Activated CD4-positive, alpha-beta T cell treated with anti-CD3 and anti-CD28 coated beads, Interleukin-2, Interleukin-6, amounts not matched to agents 100 ng/mL and 50 ng/mL, durations not matched to agents 16 hours and 8 hours (primary cell): ENCODE measurements at regions not wholly inside any gene's neighbourhood (a gene's known extent, or its start where the extent isn't known, plus 50 kb on each side); places are given as distances from the start of the nearest gene placed in this dataset.

Experiments
- DNase-seq: peaks from one replicate; pipeline ENCODE4 v3.0.0-alpha.2; 2020

DNA sequence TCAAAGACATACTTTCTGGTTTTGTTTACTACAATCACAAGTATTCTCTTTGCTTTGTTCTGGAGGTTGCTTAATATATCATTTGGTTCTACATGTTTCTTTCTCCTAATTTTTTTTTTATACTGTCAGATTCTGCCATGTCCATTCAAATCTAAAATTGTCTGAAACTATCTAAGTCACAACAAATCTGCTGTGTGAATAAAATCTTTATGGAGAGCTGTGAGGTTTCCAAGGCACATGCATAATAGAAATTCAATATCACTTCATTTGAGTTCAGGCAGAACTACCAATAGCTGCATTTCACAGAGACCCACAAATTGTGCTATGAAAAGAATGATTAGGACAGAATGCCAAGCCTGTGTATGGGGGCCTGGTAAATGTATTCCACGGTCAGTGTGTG lies 346.9 kb upstream of the ARRDC3 start:
- DNase-seq: no peak

DNA sequence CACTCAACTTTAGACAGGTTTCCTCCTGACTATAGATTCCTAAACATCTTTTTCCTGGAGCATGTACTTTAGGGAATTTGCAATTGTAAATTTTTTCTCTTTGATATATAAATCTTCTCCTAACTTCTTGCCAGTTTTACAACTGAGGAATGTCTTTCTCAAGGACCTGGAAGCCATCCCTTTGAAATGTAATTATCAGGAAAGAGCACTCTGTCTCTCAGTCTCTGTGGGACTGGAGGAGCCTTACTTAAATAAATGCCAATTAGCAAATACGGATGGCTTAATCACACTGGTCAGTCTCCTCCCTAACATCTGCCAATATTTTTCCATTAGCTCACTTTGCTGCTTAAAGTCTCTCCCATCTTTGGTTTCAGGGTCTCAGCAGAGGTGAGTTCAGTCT lies 344.3 kb upstream of the ARRDC3 start:
- no peak for DNase-seq

DNA sequence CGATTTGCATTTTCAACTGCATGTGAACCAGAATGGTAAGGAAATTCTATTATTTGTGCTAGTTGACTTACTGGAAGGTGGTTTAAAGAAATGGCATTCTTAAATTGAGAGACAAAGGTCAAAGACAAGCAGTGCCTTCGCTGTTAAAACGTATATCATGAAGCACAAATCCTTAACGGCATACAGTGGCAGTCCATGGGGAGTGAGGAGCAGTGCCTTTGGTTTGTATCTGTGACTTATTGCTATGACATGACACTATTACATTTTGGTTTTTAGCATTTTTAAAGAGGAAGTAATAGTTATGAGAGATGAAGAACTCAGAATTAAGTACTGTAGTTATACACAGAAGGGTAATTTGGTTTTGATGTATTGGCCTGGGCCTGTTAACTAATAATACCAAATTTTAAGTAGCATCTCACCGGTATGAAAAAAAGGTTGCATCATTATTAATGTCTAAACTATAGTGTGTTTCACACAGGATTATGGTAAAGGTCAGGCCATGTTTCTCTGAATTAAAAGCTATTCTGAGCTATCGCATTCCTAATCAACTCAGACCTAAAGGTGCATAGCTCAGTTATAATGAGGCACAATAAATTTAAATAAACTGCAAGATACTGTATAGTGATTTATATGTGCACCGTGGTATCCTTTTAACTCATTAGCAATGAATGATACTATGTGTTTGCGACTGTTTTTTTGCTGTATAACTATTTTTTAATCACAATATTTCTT lies 339.8 kb upstream of the ARRDC3 start:
- DNase-seq: no peak

GRCh38 chr5:91712718-91713117 lies 329.6 kb upstream of the ARRDC3 start:
- DNase-seq: no peak

- DNase-seq: no peak
Measured at GRCh38 chr5:91707521-91707841, 324.4 kb upstream of the ARRDC3 start.

DNA sequence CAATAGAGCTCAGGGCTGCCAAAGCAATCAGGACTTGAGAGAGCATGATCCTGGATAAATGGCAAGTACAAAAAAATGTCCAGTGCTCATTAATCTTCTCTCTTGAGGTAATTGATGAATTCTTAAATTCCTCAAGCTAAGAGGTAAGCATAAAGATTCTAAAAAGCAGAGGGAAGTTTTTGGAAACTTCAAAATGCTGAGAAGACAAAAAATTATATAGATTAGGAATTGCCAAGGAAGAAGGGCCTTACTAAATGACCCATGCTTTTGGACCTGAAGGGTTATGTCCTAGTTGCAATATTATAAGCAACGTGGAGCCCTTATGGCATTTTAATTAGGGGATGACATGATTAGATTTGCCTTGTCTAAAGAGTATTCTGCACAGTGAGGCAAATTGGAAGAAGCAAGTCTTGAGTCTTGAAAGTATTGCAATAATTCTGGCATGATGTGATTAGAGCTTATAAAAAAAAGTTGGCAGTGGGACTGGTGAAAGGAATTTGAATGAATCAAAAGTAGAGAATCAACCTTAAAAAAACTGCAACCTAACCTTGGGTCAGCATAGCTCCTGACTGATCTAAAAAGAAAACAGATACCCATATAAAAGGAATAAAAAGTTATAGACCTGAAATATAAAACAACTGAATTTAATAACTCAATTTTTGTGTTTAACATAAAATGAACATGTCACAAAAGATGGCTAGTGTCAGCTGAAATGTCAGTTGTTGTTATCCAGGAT lies 323.8 kb upstream of the ARRDC3 start:
- DNase-seq: no peak

DNA sequence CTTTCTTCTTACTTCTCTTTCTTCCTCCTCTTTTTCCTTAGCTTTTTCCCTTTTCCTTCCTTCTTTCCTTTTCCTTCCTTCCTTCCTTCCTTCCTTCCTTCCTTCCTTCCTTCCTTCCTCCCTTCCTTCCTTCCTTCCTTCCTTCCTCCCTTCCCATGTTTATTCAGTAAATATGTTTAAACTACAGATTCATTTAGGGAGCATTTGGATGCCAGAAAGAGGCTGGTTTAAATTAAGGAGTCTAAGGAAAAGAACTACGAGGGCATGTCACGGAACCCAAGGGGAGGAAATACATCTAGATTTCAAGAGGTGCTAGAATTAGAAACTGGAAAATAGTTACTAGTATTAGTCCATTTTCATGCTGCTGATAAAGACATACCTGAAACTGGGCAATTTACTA lies 320.0 kb upstream of the ARRDC3 start:
- no peak for DNase-seq

- DNase-seq: no peak
Measured at GRCh38 chr5:91699429-91699828, 316.3 kb upstream of the ARRDC3 start.

DNA sequence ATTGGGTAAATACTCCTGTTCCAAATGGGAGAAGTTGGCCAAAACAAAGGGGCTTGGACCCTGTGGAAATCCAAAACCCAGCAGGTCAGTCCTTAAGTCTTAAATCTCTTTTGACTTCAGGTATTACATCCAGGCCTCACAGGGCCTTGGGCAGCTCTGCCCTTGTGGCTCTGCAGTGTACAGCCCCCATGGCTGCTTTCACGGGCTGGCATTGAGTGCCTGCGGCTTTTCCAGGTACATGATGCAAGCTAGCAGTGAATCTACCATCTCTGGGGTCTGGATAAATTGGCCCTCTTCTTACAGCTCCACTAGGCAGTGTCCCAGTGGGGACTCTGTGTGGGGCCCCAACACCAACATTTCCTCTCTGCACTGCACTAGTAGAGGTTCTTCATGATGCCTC lies 308.5 kb upstream of the ARRDC3 start:
- DNase-seq: no peak

DNA sequence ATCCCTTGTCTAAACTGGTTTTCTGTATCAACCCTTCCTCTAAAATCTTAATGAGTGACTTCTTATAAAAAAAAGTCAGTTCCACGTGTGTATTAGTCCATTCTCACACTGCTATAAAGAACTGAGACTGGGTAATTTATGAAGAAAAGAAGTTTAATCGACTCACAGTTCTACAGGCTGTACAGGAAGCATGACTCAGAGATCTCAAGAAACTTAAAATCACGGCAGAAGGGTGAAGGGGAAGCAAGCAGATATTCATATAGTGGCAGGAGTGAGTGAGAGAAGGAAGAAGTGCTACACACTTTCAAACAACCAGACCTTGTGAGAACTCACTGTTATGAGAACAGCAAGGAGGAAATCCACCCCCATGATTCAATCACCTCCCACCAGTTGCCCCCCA lies 307.8 kb upstream of the ARRDC3 start:
- DNase-seq: no peak

DNA sequence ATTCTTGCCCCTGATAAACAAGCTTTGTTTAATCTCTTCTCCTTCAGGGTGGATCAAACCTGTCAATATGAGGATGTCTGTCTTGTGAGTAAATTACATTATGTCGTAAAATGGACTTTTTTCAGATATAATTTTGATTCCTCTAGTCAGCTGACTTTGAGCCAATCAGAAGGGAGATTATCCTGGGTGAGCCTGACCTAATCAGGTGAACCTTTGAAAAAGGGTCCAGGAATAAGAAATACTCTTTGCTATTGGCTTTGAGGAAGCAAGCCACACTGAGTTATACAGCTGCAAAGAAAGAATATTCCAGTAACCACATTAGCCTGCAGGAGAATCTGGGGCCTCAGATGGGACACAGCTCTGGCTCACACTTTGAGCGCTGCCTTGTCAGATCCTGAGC lies 304.3 kb upstream of the ARRDC3 start:
- DNase-seq: no peak

DNA sequence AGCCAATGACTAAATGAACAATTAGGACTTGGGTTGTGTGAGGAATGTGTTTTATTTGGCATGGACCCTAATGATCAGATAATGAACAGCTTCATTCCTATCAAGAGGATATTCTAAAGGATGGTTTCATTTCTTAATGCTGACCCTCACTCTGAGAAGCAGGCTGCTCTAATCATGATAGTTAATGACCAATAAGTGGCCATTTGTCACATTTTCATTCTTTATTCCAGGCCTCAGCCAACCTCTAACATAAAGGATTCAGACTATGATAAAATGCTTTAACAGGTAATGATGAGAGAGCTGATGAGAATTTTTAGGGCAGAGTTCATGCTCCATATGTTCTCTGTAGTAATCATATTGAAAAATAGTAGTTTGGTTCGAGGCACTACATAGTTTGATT lies 301.5 kb upstream of the ARRDC3 start:
- DNase-seq: no peak

GRCh38 chr5:91670563-91670962 lies 287.4 kb upstream of the ARRDC3 start:
- DNase-seq: no peak

- DNase-seq: no peak
Measured at GRCh38 chr5:91670122-91670521, 287.0 kb upstream of the ARRDC3 start.

- DNase-seq: no peak
Measured at GRCh38 chr5:91668261-91668660, 285.1 kb upstream of the ARRDC3 start.

DNA sequence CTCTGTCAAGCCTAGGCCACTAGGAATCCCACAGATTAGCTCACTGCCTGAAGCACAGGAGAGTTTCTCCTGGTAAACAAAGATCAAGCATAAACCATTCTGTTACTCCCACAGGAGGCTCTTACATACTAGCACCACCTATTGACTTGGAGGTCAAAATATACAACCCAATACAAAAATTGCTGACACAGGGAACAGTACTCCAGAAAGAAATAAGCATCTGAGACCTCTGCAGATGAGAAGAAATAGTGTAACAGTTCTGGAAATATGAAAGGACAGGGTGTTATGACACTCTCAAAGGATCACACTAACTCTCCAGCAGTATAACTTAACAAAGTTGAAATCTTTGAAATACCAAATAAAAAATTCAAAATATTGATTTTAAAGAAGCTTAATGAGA lies 269.6 kb upstream of the ARRDC3 start:
- no peak for DNase-seq

DNA sequence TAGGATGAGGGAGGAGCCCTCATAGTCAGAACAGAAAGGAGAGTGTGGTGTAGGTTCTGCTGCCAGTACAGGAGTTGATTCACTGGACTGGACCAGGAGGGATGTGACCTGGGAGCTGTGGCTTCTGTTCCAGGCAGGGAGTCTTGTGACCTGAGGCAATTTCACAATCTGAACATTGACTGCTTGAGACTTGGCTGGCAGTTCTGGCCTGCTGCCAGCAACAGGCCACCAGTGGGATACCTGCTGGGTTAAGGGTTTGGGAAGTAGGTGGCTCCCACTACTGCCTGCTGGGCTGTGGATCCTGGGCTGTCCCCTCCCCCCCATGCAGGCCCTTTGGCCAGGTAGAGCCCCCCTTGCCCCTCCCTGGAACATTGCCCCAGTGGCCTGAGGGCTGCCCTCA lies 268.6 kb upstream of the ARRDC3 start:
- DNase-seq: no peak

DNA sequence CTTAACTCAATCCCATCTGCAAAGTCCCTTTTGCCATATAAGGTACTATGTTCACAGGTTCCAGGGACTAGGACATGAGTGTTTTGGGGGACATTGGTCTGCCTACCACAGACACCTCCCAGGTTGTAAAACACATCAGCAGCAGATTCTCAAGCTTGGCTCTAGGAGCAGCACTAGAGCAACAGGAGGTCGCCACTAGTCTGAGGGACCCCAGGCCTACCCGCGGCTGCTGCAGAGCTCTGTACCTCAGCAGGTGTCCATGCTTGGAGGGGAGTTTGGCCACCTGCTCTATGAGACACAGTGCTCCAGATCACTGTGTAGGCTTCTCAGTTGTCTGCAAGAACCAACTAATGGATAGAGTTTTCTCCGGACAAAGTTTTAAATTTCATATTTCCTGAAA lies 262.2 kb upstream of the ARRDC3 start:
- DNase-seq: no peak

GRCh38 chr5:91643797-91644196 lies 260.7 kb upstream of the ARRDC3 start:
- DNase-seq: no peak

GRCh38 chr5:91642581-91642980 lies 259.5 kb upstream of the ARRDC3 start:
- no peak for DNase-seq

DNA sequence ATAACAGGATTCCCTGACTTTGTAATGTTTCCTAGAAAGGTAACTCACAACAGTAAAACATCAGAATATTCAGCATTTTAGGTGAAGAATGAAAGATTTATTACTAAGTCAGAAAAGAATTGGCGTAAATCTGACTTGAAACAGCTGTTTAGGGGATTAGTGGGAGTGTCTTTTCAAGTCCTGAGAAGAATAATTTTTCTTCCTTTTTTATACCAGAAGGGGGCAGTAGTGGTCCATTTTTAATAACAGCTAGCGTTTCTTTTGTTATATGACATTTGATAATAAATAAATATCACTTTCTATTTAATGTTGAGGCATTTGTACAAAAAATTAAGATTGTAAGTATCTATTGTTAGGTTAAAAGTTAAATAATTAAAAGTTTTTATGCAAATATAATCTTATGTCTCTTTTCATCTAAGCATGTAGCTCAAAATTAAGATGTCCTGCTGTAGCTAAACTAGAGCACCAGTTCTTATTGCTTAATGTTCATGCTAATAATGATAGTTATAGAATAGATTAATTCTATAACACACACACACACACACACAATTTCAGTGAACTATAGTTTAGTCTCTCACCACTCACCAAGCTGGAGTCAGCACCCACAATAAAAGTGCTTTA lies 258.7 kb upstream of the ARRDC3 start:
- peak; percentile 48 for DNase-seq

DNA sequence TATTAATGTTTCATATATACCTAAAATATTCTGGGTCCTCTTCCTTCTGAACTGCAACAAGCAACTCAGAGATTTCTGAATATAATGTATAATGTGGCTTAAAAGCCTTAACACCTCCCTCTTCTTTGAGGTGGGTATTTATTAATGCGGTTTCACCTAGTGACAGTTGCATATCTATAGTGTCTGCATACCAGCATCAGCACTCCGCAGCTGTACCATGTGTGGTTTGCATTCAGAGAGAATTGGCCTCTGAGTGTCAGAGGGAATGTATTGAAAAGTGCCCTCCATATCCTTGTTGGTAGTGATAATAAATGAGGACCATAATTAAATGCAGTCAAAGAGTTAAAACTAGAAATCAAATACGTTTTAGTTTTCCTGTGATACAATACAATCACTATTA lies 256.6 kb upstream of the ARRDC3 start:
- DNase-seq: no peak

DNA sequence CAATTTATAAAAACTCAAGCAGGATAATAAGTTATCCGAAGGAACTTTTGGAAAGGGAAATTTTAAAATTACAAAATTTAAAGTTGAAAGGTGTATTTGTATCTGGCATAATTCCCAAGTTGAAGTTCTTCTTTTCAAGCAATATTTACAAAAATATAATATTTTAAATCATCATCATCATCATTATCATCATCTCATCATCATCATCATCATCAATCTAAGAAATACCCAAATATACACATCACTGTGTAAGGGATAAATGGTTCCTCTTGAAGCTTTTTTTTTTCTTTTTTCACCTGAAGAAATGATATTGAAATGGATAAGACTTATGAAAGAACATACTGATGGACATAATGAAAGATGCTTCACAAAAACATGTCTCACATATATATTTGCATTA lies 254.9 kb upstream of the ARRDC3 start:
- no peak for DNase-seq

DNA sequence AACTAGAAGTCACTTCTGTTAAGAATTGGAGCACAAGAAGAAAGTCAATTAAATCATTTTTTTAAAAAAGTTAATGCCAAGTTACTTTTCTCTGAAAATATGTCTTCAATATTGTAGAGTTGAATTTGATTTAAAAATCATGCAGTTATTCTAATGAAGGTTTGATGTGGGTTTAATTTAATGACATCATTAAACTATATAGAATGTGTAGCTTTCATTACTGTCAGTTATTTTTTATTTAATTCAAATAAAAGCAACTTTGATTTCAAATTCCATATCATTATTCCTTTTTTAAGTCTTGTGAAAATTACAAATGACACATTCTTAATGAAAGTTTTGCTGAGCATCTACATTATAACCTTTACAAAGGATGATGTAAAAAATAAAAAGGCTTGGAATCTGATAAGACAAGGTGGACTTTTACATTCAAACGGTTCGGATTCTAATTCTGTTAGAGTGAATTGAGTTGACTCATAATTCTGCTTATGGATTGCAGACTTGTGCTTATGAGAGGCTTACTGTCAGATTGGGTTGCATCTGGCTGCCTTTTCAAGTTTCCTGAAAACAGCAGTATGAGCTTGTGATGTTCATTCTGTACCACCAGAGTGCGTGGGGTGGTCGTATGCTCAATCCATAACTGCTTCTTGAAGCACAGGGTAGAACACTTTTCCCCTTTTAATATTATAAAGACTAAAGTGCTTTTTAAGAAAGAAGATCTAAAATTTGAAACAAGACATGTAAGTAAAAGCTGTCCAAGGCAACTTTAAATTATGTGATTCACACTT lies 253.0 kb upstream of the ARRDC3 start:
- no peak for DNase-seq
